HCT116 (cell line): ENCODE measurements at regions not wholly inside any gene's neighbourhood (a gene's known extent, or its start where the extent isn't known, plus 50 kb on each side); places are given as distances from the start of the nearest gene placed in this dataset.

Experiments
- ATAC-seq: fragments of 200-7000 bp; cut with Tn5 transposase; 2 replicates; pipeline ENCODE4 v1.9.1; 2020; ENCODE audit warnings: mild to moderate bottlenecking, moderate library complexity
- BruUV-seq: library from RNA; stranded (reverse); fragments of 400-500 nt; replicated peaks from 2 replicates; lab custom pipeline; 2021; lab: Mats Ljungman, UMichigan
- CTCF ChIA-PET: fragments of 300-600 bp; sonication (Branson Sonifier 250); formaldehyde crosslinking; loops from one replicate; lab custom pipeline; 2021; ENCODE audit warnings: antibody characterized with exemption; lab: Charles Lee
- POLR2A ChIA-PET: fragments of 300-600, 350-600 bp; sonication (Branson Sonifier 250); formaldehyde crosslinking; loops from one replicate; lab custom pipeline; 2021; ENCODE audit warnings: antibody characterized with exemption; lab: Charles Lee
- RAD21 ChIA-PET, 2 experiments: fragments of 300-600 bp; sonication (Branson Sonifier 250); formaldehyde crosslinking; loops; one replicate each; lab custom pipeline; 2023; ENCODE audit warnings: low total read pairs in 2 of 2; ENCODE audit not compliant: uncharacterized antibody in 2 of 2, unreplicated experiment in 2 of 2, low non-redundant PET in 1 of 2; lab: Charles Lee
- DNase-seq: peaks from one replicate; pipeline ENCODE4 v3.0.0-alpha.2; 2010; ENCODE audit warnings: low read depth, low spot score
- H2AFZ ChIP-seq: fragments of 200-600 bp; shearing (Covaris generic), sonication (generic); 2 replicates; pipeline ENCODE4 v1.6.1; 2017; ENCODE audit warnings: low read depth, mixed run types, mixed read lengths, antibody characterized with exemption, low read length; ENCODE audit not compliant: poor library complexity, severe bottlenecking
- H3K27ac ChIP-seq: 2 replicates; pipeline ENCODE4 v1.5.1; 2012; ENCODE audit warnings: low read depth, low read length
- H3K27me3 ChIP-seq: fragments of 200-600 bp; sonication (generic); 2 replicates; pipeline ENCODE4 v1.6.1; 2016; ENCODE audit warnings: mixed run types, low read length, mixed read lengths; ENCODE audit not compliant: insufficient read depth
- H3K36me3 ChIP-seq, 2 experiments: fragments of 200-500 bp in 1 of 2; fragments of 200-600 bp in 1 of 2; sonication (Bioruptor generic) in 1 of 2; sonication (generic) in 1 of 2; 2 replicates each; pipeline versions ENCODE4 v1.5.1 to v1.6.1; 2014 to 2016; ENCODE audit warnings: low read length in 2 of 2, inconsistent platforms in 1 of 2, mixed read lengths in 1 of 2, mixed run types in 1 of 2; ENCODE audit not compliant: insufficient read depth in 2 of 2, control insufficient read depth in 1 of 2
- H3K4me1 ChIP-seq, 2 experiments: fragments of 200-600 bp in 1 of 2; sonication (generic) in 1 of 2; 2 replicates each; pipeline versions ENCODE4 v1.5.1 to v1.6.1; 2012 to 2017; ENCODE audit warnings: low read length in 2 of 2, inconsistent platforms in 1 of 2, mild to moderate bottlenecking in 1 of 2, mixed read lengths in 1 of 2, mixed run types in 1 of 2, moderate library complexity in 1 of 2; ENCODE audit not compliant: insufficient read depth in 2 of 2, control insufficient read depth in 1 of 2
- H3K4me2 ChIP-seq: fragments of 200-600 bp; sonication (generic); 2 replicates; pipeline ENCODE4 v1.6.1; 2017; ENCODE audit warnings: mixed run types, low read length, mixed read lengths
- H3K4me3 ChIP-seq, 2 experiments: fragments of 200-600 bp in 1 of 2; sonication (generic) in 1 of 2; replicated peaks in 1 of 2; 2 replicates each; pipeline ENCODE4 v1.5.1; 2011 to 2016; ENCODE audit warnings: low read length in 2 of 2, control low read depth in 1 of 2, low read depth in 1 of 2, mild to moderate bottlenecking in 1 of 2, mixed read lengths in 1 of 2, mixed run types in 1 of 2
- H3K79me2 ChIP-seq: fragments of 200-600 bp; sonication (generic); 2 replicates; pipeline ENCODE4 v1.6.1; 2017; ENCODE audit warnings: mild to moderate bottlenecking, mixed run types, low read length, moderate library complexity, mixed read lengths; ENCODE audit not compliant: insufficient read depth
- H3K9ac ChIP-seq: fragments of 200-600 bp; sonication (generic); 2 replicates; pipeline ENCODE4 v1.6.1; 2016; ENCODE audit warnings: low read length, mixed read lengths
- H3K9me2 ChIP-seq: fragments of 200-600 bp; sonication (generic), shearing (Covaris generic); 2 replicates; pipeline ENCODE4 v1.6.1; 2017; ENCODE audit warnings: mixed run types, mild to moderate bottlenecking, moderate library complexity; ENCODE audit not compliant: insufficient read depth
- H3K9me3 ChIP-seq, 2 experiments: fragments of 200-500 bp in 1 of 2; fragments of 200-600 bp in 1 of 2; sonication (Bioruptor generic) in 1 of 2; sonication (generic) in 1 of 2; 2 replicates each; pipeline ENCODE4 v1.6.1; 2014 to 2017; ENCODE audit warnings: low read length in 2 of 2, mixed read lengths in 2 of 2, inconsistent platforms in 1 of 2, low read depth in 1 of 2, mild to moderate bottlenecking in 1 of 2, mixed run types in 1 of 2, moderate library complexity in 1 of 2; ENCODE audit not compliant: control insufficient read depth in 1 of 2, insufficient read depth in 1 of 2
- H4K20me1 ChIP-seq: fragments of 200-600 bp; sonication (generic), shearing (Covaris generic); 2 replicates; pipeline ENCODE4 v1.6.1; 2017; ENCODE audit warnings: mixed run types, mild to moderate bottlenecking, moderate library complexity; ENCODE audit not compliant: insufficient read depth
- CBX3 ChIP-seq: IDR thresholded peaks from 2 replicates; pipeline ENCODE4 v1.6.1; 2012; ENCODE audit warnings: low read depth
- CEBPB ChIP-seq: IDR thresholded peaks from 2 replicates; pipeline ENCODE4 v1.6.1; 2012; ENCODE audit warnings: low read depth
- CTCF ChIP-seq, 3 experiments: fragments of 200-600 bp in 1 of 3; sonication (generic) in 1 of 3; IDR thresholded peaks in 2 of 3; conservative IDR thresholded peaks in 1 of 3; 2 replicates each; pipeline ENCODE4 v1.5.1; 2012 to 2017; ENCODE audit warnings: low read depth in 2 of 3, low read length in 2 of 3, antibody characterized with exemption in 1 of 3, borderline replicate concordance in 1 of 3, control low read depth in 1 of 3, mild to moderate bottlenecking in 1 of 3, mixed read lengths in 1 of 3, mixed run types in 1 of 3, moderate library complexity in 1 of 3; ENCODE audit not compliant: insufficient read depth in 1 of 3
- EGR1 ChIP-seq: IDR thresholded peaks from 2 replicates; pipeline ENCODE4 v1.6.1; 2012; ENCODE audit warnings: low read depth
- ELF1 ChIP-seq: IDR thresholded peaks from 2 replicates; pipeline ENCODE4 v1.6.1; 2012; ENCODE audit warnings: low read depth, borderline replicate concordance
- FOSL1 ChIP-seq: IDR thresholded peaks from 2 replicates; pipeline ENCODE4 v1.6.1; 2012; ENCODE audit warnings: low read depth
- JUND ChIP-seq: IDR thresholded peaks from 2 replicates; pipeline ENCODE4 v1.6.1; 2012
- MAX ChIP-seq: IDR thresholded peaks from 2 replicates; pipeline ENCODE4 v1.6.1; 2012
- POLR2A ChIP-seq: IDR thresholded peaks from 2 replicates; pipeline ENCODE4 v1.7.0; 2011; ENCODE audit warnings: borderline replicate concordance; ENCODE audit not compliant: insufficient read depth, insufficient read length; ENCODE audit errors: extremely low read depth
- POLR2AphosphoS5 ChIP-seq: IDR thresholded peaks from 2 replicates; pipeline ENCODE4 v1.6.1; 2011; ENCODE audit warnings: mild to moderate bottlenecking, low read depth, low read length, moderate library complexity
- REST ChIP-seq: IDR thresholded peaks from 2 replicates; pipeline ENCODE4 v1.6.1; 2012; ENCODE audit warnings: low read depth
- SIN3A ChIP-seq: IDR thresholded peaks from 2 replicates; pipeline ENCODE4 v1.6.1; 2012; ENCODE audit warnings: low read depth
- SP1 ChIP-seq: IDR thresholded peaks from 2 replicates; pipeline ENCODE4 v1.6.1; 2012; ENCODE audit warnings: low read depth
- TCF7L2 ChIP-seq: IDR thresholded peaks from 2 replicates; pipeline ENCODE4 v1.7.0; 2011; ENCODE audit warnings: borderline replicate concordance, inconsistent platforms; ENCODE audit not compliant: insufficient read depth, insufficient read length; ENCODE audit errors: extremely low read depth
- intact Hi-C: fragments of 100-400 bp; cut with micrococcal nuclease; formaldehyde crosslinking; loops from 2 replicates; pipeline ENCODE4 v1.10.0; 2022

GRCh38 chrX:40523852-40524251 lies 56.9 kb upstream of the ATP6AP2 start:
- no peaks in the 10 kb centered on the region for H3K36me3 ChIP-seq
- H4K20me1 ChIP-seq: no peaks in the 10 kb centered on the region
- no peak for DNase-seq
- no peak overlapping the region for H2AFZ ChIP-seq
- no peaks in the 10 kb centered on the region for H3K27me3 ChIP-seq
- no TSS peak for BruUV-seq
- H3K9ac ChIP-seq: no peak overlapping the region
- H3K27ac ChIP-seq: no peak overlapping the region
- no peak overlapping the region for H3K4me2 ChIP-seq
- CTCF ChIA-PET: no interaction called here
- intact Hi-C loops: no loop called here
- no peaks in the 10 kb centered on the region for H3K9me3 ChIP-seq
- no peaks in the 10 kb centered on the region for H3K4me1 ChIP-seq
- TF ChIP-seq SIN3A: no peak
- TF ChIP-seq CBX3: no peak
- TF ChIP-seq ELF1: no peak
- TF ChIP-seq POLR2AphosphoS5: no peak
- TF ChIP-seq TCF7L2: no peak
- TF ChIP-seq POLR2A: no peak
- no peak for TF ChIP-seq SP1
- no peak for TF ChIP-seq CTCF (IDR thresholded peaks at IDR 0.05 in 2 of 3, conservative IDR thresholded peaks at IDR 0.05 in 1 of 3; ENCODE audit: borderline replicate concordance in 1 of 3, insufficient read depth in 1 of 3, low read depth in 2 of 3, low read length in 2 of 3)
- TF ChIP-seq CEBPB: no peak
- TF ChIP-seq FOSL1: no peak
- no peak for TF ChIP-seq EGR1
- TF ChIP-seq MAX: no peak
- TF ChIP-seq JUND: no peak
- TF ChIP-seq REST: no peak
- H3K79me2 ChIP-seq: no peaks in the 10 kb centered on the region
- no peak overlapping the region for H3K4me3 ChIP-seq
- POLR2A ChIA-PET: no interaction called here
- no peak for ATAC-seq
- RAD21 ChIA-PET: no interaction called here
- H3K9me2 ChIP-seq: no peaks in the 10 kb centered on the region
